Stomach (tissue), 4 donors: ENCODE measurements at regions not wholly inside any gene's neighbourhood (a gene's known extent, or its start where the extent isn't known, plus 50 kb on each side); places are given as distances from the start of the nearest gene placed in this dataset.

ENCODE experiments used
- EP300 ChIP-seq: sonication (generic); formaldehyde crosslinking; IDR thresholded peaks from one replicate; pipeline ENCODE4 v1.6.1; 2017; ENCODE audit warnings: antibody characterized with exemption
- POLR2A ChIP-seq, 4 donors: fragments of 450-650 bp; IDR thresholded peaks; one replicate each; pipeline ENCODE4 v1.6.1; 2016; ENCODE audit warnings: antibody characterized with exemption in 4 of 4, control low read depth in 2 of 4, mild to moderate bottlenecking in 1 of 4, moderate library complexity in 1 of 4
- POLR2AphosphoS5 ChIP-seq, 3 donors: sonication (generic); formaldehyde crosslinking; IDR thresholded peaks; one replicate each; pipeline ENCODE4 v1.6.1; 2016; ENCODE audit warnings: antibody characterized with exemption in 3 of 3
- TF ChIP-seq, protein P1 (sequence below), 7 experiments: fragments of 450-650 bp in 4 of 7; fragments of 200-600 bp in 3 of 7; sonication (generic) in 3 of 7; IDR thresholded peaks; one replicate each; pipeline ENCODE4 v1.5.1; 2016 to 2019; ENCODE audit warnings: antibody characterized with exemption in 7 of 7, control low read depth in 2 of 7, mild to moderate bottlenecking in 1 of 7

GRCh38 chr7:119439192-119439591 lies 833.8 kb upstream of the KCND2 start:
- no peak for TF ChIP-seq POLR2A (IDR thresholded peaks at IDR 0.05)
- TF ChIP-seq EP300 = no peak
- no peak for TF ChIP-seq POLR2AphosphoS5 (IDR thresholded peaks at IDR 0.05)
- TF ChIP-seq, protein P1, sequence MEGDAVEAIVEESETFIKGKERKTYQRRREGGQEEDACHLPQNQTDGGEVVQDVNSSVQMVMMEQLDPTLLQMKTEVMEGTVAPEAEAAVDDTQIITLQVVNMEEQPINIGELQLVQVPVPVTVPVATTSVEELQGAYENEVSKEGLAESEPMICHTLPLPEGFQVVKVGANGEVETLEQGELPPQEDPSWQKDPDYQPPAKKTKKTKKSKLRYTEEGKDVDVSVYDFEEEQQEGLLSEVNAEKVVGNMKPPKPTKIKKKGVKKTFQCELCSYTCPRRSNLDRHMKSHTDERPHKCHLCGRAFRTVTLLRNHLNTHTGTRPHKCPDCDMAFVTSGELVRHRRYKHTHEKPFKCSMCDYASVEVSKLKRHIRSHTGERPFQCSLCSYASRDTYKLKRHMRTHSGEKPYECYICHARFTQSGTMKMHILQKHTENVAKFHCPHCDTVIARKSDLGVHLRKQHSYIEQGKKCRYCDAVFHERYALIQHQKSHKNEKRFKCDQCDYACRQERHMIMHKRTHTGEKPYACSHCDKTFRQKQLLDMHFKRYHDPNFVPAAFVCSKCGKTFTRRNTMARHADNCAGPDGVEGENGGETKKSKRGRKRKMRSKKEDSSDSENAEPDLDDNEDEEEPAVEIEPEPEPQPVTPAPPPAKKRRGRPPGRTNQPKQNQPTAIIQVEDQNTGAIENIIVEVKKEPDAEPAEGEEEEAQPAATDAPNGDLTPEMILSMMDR (IDR thresholded peaks at IDR 0.05) = no peak
